Smooth muscle cell (in vitro differentiated cells): ENCODE measurements at regions not wholly inside any gene's neighbourhood (a gene's known extent, or its start where the extent isn't known, plus 50 kb on each side); places are given as distances from the start of the nearest gene placed in this dataset.
"Not testable (repeated sequence)": the region's sequence is repeated elsewhere in the genome, so short reads cannot be mapped to it uniquely, and the experiment has no call there.

ENCODE experiments used
- DNase-seq: peaks from one replicate; lab custom pipeline; 2025; ENCODE audit not compliant: unreplicated experiment; lab: John Stamatoyannopoulos, UW
- H2AFZ ChIP-seq: fragments of 200-600 bp; sonication (generic); 2 replicates; pipeline ENCODE4 v1.6.0; 2016; ENCODE audit warnings: antibody characterized with exemption, low read depth, mild to moderate bottlenecking
- H3F3A ChIP-seq: fragments of 200-600 bp; sonication (generic); 2 replicates; pipeline ENCODE4 v1.6.0; 2017; ENCODE audit warnings: antibody characterized with exemption, low read depth
- H3K27ac ChIP-seq: fragments of 200-600 bp; sonication (generic); 2 replicates; pipeline ENCODE4 v1.5.1; 2016; ENCODE audit warnings: low read depth, mild to moderate bottlenecking
- H3K27me3 ChIP-seq: fragments of 200-600 bp; sonication (generic); 2 replicates; pipeline ENCODE4 v1.6.1; 2016; ENCODE audit warnings: low read depth, mild to moderate bottlenecking
- H3K36me3 ChIP-seq: fragments of 200-600 bp; sonication (generic); 2 replicates; pipeline ENCODE4 v1.5.1; 2016; ENCODE audit warnings: low read depth
- H3K4me1 ChIP-seq: fragments of 200-600 bp; sonication (generic); 2 replicates; pipeline ENCODE4 v1.5.1; 2016; ENCODE audit warnings: low read depth
- H3K4me2 ChIP-seq: fragments of 200-600 bp; sonication (generic); 2 replicates; pipeline ENCODE4 v1.6.0; 2016; ENCODE audit warnings: mild to moderate bottlenecking
- H3K4me3 ChIP-seq: fragments of 200-600 bp; sonication (generic); 2 replicates; pipeline ENCODE4 v1.5.1; 2016; ENCODE audit warnings: mild to moderate bottlenecking
- H3K79me2 ChIP-seq: fragments of 200-600 bp; sonication (generic); 2 replicates; pipeline ENCODE4 v1.6.0; 2016; ENCODE audit warnings: low read depth, mild to moderate bottlenecking
- H3K9ac ChIP-seq: fragments of 200-600 bp; sonication (generic); 2 replicates; pipeline ENCODE4 v1.6.0; 2016; ENCODE audit warnings: low read depth
- H3K9me3 ChIP-seq: fragments of 200-600 bp; sonication (generic); replicated peaks from 2 replicates; pipeline ENCODE4 v1.5.1; 2016; ENCODE audit warnings: low read depth
- H4K20me1 ChIP-seq: fragments of 200-600 bp; sonication (generic); 2 replicates; pipeline ENCODE4 v1.6.0; 2016; ENCODE audit warnings: low read depth
- WGBS: methylation state at CpG from one replicate; pipeline ENCODE4 v1.1.7; 2016; ENCODE audit warnings: low lambda C conversion rate; 5-methylcytosine and 5-hydroxymethylcytosine counted together
- TF ChIP-seq, protein P1 (sequence below): fragments of 200-600 bp; sonication (generic); IDR thresholded peaks from 2 replicates; pipeline ENCODE4 v1.5.1; 2017; ENCODE audit warnings: borderline replicate concordance, mild to moderate bottlenecking, antibody characterized with exemption; ENCODE audit not compliant: insufficient read depth, poor library complexity, severe bottlenecking

GRCh38 chr18:1308686-1309085 lies 404.0 kb downstream of the ADCYAP1 start:
- Histone ChIP-seq H3K4me2 (no peak overlapping the region), H3F3A (no peaks in the 10 kb centered on the region), H3K9ac (no peak overlapping the region), H3K27ac (no peak overlapping the region), H3K9me3 (no peaks in the 10 kb centered on the region), H3K4me1 (no peaks in the 10 kb centered on the region), H3K79me2 (no peaks in the 10 kb centered on the region), H3K4me3 (no peak overlapping the region), H2AFZ (no peak overlapping the region), H4K20me1 (no peaks in the 10 kb centered on the region), H3K27me3 (no peaks in the 10 kb centered on the region), H3K36me3 (no peaks in the 10 kb centered on the region)
- TF ChIP-seq, protein P1, sequence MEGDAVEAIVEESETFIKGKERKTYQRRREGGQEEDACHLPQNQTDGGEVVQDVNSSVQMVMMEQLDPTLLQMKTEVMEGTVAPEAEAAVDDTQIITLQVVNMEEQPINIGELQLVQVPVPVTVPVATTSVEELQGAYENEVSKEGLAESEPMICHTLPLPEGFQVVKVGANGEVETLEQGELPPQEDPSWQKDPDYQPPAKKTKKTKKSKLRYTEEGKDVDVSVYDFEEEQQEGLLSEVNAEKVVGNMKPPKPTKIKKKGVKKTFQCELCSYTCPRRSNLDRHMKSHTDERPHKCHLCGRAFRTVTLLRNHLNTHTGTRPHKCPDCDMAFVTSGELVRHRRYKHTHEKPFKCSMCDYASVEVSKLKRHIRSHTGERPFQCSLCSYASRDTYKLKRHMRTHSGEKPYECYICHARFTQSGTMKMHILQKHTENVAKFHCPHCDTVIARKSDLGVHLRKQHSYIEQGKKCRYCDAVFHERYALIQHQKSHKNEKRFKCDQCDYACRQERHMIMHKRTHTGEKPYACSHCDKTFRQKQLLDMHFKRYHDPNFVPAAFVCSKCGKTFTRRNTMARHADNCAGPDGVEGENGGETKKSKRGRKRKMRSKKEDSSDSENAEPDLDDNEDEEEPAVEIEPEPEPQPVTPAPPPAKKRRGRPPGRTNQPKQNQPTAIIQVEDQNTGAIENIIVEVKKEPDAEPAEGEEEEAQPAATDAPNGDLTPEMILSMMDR, result no peak
- WGBS, result 86% methylated on average over 5 of the region's 5 CpGs
- no peak for DNase-seq

DNA sequence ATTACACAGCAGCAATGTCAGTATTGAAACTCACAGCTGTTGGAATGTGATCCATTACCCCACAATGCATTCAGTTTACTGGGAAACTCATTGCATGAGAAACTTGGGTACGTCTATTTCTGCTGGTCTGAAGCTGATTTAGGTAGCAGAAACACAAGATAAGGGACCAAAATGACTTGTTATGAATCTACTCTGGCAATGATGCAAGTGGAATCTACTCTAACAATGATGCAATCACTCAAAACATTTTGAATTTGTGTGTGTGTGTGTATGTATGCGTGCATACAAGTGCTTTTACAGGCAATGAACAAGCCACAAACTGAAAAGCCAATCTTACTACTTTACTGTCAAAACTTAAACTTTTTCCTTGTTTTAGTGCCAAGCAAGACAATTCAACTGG lies 406.7 kb downstream of the ADCYAP1 start:
- Histone ChIP-seq H3K27ac (no peak overlapping the region), H3K9ac (no peak overlapping the region), H3K4me3 (no peak overlapping the region), H3K4me2 (no peak overlapping the region), H3K27me3 (no peaks in the 10 kb centered on the region), H3K79me2 (no peaks in the 10 kb centered on the region), H3K36me3 (no peaks in the 10 kb centered on the region), H3K9me3 (no peaks in the 10 kb centered on the region), H2AFZ (no peak overlapping the region), H4K20me1 (no peaks in the 10 kb centered on the region), H3F3A (no peaks in the 10 kb centered on the region), H3K4me1 (no peaks in the 10 kb centered on the region)
- no peak for DNase-seq
- TF ChIP-seq, protein P1, result no peak
- WGBS, result 86% methylated on average over 2 of the region's 2 CpGs

DNA sequence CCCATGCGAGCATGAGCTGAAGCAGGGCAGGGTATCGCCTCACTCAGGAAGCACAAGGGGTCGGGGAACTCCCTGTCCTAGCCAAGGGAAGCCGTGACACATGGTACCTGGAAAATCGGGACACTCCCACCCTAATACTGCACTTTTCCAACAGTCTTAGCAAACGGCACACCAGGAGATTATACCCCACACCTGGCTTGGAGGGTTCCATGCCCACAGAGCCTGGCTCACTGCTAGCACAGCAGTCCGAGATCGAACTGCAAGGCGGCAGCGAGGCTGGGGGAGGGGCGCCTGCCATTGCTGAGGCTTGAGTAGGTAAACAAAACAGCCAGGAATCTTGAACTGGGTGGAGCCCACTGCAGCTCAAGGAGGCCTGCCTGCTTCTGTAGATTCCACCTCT lies 430.7 kb downstream of the ADCYAP1 start:
- not testable (repeated sequence) for H3K9me3 ChIP-seq, H4K20me1 ChIP-seq, H2AFZ ChIP-seq, H3K79me2 ChIP-seq, H3F3A ChIP-seq, H3K4me2 ChIP-seq, H3K36me3 ChIP-seq, H3K9ac ChIP-seq, DNase-seq, H3K4me3 ChIP-seq, H3K27me3 ChIP-seq, H3K27ac ChIP-seq, H3K4me1 ChIP-seq
- WGBS, result 86% methylated on average over 11 of the region's 11 CpGs

GRCh38 chr18:1350931-1351450 lies 446.3 kb downstream of the ADCYAP1 start:
- no peak overlapping the region for H3K4me3 ChIP-seq
- no peaks in the 10 kb centered on the region for H3K36me3 ChIP-seq
- H3K27ac ChIP-seq, result no peak overlapping the region
- H3K27me3 ChIP-seq, result no peaks in the 10 kb centered on the region
- H3K9me3 ChIP-seq, result no peaks in the 10 kb centered on the region
- H3K4me1 ChIP-seq, result no peaks in the 10 kb centered on the region
- WGBS, result 80% methylated on average over 4 of the region's 4 CpGs
- H4K20me1 ChIP-seq, result no peaks in the 10 kb centered on the region
- no peaks in the 10 kb centered on the region for H3F3A ChIP-seq
- TF ChIP-seq, protein P1, result no peak
- no peak for DNase-seq
- no peak overlapping the region for H3K4me2 ChIP-seq
- H3K9ac ChIP-seq, result no peak overlapping the region
- no peak overlapping the region for H2AFZ ChIP-seq
- no peaks in the 10 kb centered on the region for H3K79me2 ChIP-seq
